HG03460 (cell line): ENCODE measurements at regions not wholly inside any gene's neighbourhood (a gene's known extent, or its start where the extent isn't known, plus 50 kb on each side); places are given as distances from the start of the nearest gene placed in this dataset.
"Not testable (repeated sequence)": the region's sequence is repeated elsewhere in the genome, so short reads cannot be mapped to it uniquely, and the experiment has no call there.

ENCODE experiments used
- ATAC-seq: cut with Tn5 transposase; IDR thresholded peaks from one replicate; pipeline ENCODE4 v1.9.1; 2021; ENCODE audit not compliant: unreplicated experiment

DNA sequence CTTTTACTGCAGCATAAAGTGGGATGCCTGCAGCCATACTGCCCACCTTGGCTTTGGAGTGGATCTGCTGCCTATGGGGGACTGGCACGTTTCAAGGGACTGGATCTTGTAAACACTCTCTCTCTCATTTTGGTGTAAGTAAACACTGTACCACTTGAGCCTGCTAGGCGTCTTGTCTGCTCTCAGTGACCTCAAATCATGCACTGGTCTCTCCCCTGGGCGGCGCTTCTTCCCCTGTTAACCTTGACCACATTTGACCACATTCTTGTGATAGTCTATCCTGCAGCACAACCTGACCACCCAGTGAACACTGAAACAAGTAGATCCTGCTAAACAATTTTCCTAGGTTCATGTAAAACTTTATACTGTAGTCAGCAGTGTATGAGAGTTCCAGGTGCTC, 82.6 kb upstream of the HNMT start:
- no peak for ATAC-seq

DNA sequence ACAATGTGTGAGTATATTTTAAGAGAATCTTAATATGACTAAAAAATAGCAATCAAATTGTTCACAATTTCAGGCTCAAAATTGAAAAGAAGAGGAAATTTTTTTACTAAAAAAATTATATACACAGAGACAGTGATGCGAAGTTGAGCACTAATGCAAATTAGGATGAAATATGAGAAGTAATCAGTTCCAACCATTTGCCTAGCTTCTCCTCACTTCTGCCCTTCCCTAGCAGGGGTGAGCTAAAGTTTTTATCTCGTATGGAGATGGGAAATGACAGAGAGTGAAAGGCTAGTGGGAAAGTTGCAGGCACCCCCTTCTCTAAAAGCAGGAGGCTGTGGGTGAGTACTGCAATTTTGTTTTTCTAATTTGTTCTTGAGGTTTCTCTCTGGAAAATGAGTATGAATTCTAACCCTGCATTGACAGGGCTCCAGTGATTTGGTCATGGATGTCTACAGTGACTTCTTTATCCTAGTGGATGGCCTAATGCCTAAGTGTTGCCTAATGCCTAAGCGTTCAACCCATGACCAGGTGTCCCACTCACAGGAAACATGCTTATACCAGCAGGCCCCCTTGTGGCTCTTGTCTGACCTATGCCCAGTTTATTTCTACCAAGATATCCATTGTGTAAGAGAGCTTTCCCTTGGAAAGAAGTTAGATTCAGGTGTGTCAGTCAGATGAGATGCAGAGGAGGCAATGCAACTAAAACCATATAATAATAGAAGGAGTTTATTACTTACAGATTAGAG, 78.0 kb upstream of the HNMT start:
- ATAC-seq: no peak

DNA sequence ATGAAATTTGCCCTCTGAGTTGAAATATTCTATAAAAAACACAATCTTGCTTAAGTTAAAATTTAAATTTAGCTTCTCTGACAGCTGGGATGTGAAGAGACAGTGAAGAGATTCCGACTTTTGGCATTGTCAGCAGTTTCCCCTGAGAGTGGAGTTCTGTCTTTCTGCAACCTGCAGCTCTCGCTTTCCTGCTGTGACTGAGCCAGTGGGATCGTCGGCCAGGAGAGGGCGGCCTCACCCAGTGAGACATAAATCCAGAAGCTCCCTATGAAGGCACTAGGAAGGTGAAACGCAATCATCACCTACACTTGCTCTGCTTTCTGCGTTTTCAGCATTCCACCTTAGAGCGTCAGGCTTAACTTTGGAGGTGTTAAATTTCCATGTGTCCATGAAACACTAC, 75.4 kb upstream of the HNMT start:
- ATAC-seq: no peak

DNA sequence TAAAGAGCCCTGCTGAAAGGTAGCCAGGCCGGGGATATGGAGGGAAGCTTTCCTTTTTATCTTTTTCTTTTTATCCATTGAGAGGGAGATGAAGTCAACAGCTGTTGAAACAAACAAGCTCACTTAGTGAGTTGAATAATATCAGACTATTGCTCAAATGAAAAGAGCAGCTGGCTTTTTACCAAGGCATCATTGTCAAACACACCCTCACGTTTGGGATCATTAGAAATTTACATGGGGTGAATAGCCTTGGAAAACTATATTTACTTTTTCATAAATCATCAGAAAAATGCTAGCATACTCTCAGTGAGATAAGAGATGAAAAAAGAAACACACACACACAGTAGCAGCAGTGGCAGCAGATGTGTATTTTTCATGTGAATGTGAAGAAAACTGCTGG, 71.5 kb upstream of the HNMT start:
- no peak for ATAC-seq

DNA sequence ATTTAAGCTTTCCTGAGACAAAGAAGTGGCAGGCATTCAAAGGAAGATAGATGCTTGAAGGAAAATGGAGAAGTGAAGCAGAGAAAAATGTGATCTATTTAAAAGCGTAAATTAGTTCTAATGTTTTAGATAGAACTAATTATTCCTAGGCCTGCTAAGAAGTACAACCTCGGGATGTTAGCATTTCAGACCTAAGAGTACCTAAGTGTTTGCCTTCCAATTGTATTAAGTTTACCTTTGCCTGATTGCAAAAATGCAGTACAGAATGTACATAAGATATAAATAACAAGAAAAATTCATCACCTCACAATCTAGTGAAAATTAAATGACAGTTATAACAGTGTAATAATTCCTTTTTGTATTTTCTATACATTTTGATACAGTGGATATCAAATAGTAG, 71.1 kb upstream of the HNMT start:
- ATAC-seq: no peak

DNA sequence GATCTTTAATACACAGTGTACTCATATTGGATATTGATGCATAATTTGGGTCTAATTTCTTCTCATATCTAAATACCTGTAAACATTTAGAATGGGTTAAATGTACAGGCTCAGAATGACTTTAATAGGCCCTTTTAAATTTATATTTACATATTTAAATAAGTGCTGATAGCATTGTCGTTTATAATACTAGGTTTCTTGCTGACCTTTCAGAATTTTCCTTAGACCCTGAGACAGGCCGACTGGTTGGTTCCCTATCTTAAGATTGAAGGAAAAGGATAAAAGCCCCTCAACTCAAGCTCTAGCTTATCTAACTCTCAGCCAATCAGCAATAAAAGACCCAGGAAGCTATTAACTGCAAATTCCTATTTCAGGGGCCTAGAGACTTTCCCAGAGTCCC, 67.8 kb upstream of the HNMT start:
- no peak for ATAC-seq

DNA sequence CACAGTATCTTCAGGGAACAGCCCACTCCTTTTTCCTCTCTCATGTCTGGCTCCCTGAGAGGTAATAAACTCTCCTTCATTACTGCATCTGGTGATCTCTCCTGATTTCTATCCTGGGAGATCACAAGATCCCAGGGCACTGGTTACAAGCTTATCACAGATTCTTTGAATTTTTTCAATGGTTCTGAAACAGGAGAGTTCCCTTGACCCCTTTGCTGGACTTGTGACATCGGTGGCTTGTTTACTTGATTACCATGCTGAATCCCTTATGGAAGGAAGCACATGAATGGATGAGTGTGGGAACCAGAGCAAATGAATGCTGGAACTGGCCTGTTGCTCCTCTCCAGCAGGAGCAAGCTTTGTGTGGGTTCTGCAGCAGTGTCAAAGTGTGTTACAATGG, 67.2 kb upstream of the HNMT start:
- no peak for ATAC-seq

DNA sequence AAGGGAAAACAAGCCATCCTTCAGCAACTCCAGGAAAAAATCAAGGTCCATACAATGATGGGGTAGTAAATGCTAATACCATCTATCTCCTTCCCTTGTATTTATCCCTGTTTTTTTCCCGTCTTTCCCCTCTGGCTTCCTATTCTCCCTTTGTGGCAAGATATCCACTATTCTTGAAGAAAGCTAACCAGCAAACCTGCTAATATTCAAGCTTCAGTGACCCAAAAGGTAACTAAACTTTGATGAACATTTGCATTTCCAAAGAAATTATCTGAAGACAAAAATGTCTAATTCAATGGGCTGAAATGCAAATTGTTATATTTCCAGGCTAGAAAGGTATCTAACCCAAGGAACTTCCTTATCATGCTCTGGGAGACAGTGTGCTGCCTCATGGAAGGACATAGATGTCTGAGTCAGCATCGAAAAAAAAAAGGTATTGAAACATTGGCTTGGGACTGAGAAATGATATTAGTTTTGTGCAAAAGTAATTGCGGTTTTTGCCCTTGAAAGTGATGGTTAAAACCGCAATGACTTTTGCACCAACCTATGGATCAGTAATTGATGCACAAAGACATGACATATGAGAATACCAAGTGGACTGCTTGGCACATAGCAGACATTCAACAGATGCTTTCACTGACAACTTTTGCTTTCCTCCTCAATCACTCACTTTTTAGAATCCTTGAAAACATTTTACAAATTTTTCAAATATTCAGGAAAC, 63.7 kb upstream of the HNMT start:
- ATAC-seq: no peak

DNA sequence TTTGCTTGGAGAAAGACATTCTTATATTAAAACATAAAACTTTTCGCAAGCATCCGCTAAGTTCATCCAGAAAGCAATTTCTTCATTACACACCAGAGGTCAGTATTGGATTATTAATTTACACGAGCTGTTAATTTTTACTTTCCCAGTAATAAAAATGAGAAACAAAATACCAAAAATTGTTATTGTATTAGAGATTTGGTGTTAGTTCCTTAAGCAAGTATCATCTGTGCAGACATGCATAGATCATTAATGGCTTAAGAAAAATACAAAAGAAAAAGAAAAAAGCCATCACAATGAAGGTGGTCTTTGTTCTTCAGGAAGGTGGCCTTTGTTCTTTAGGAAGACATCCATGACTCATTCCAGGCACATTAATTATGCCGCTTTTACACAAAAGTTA, 53.6 kb upstream of the HNMT start:
- ATAC-seq: no peak

DNA sequence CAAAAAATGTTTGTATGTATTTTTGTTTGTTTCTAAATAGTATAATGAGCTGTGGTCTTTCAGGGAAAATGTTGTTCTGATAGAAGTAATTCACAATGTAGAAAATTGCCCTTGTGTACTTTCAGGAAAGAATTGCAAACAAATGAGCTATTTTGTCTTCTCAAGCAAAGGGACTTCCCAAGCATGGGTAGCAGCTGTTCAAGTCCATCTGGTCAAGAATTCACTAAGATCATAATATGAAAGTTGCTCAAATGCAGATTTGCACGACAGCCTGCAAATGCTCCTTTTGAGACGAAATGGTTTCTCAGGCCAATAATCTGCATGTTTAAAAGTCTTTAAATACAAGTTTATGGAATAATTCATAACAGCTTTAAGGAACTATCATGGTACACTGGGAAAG, 51.9 kb upstream of the HNMT start:
- no peak for ATAC-seq

DNA sequence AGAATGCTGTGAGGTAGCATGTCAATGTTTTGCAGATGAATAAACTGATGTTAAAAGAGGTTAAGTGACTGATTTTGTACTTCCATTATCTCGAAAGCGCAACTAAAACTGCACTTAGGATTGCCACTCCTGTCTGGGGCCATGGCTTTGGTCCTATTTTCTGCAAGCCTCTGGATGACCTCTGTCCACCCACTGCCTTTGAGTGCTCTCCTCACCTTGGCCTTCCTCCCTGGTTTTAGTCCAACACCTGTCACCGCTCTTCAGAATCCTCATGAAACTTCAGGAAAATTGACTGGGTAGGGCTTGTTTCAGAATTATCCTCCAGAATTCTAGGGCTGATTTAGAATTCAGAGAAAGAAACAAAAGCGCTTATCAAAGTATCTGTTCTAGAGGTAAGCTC, 51.1 kb upstream of the HNMT start:
- no peak for ATAC-seq

DNA sequence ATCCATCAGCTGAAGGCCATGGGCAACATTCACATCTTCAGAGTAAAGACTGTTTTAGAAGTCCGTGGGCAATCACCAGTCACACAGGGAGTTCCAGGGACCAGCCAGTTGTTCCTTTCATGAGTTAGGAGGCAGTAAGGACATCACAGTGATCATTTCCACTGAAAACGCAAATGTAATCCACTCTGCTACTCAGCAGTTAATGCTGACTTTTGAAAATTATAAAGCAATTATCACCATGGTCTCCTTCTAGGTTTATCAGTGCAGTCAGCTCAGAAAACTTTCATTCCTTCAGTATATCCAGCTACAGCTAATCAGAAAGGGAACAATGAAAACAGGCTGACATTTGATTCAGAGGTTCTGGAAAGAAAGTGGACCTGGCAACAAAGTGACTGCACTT, 50.6 kb upstream of the HNMT start:
- not testable (repeated sequence) for ATAC-seq
